G401 (cell line): ENCODE measurements at regions not wholly inside any gene's neighbourhood (a gene's known extent, or its start where the extent isn't known, plus 50 kb on each side); places are given as distances from the start of the nearest gene placed in this dataset.

Experiments
- DNase-seq: peaks from one replicate; pipeline ENCODE4 v3.0.0-alpha.2; 2015; ENCODE audit warnings: low spot score
- in situ Hi-C: cut with HindIII; loops from 2 replicates; pipeline ENCODE4 v1.10.0; 2016; ENCODE audit warnings: low sequenced_read_pairs, mixed read lengths

GRCh38 chr11:131172011-131172410, 198.4 kb upstream of the NTM start:
- in situ Hi-C loops: no loop called here
- no peak for DNase-seq

GRCh38 chr11:131178020-131178419, 192.4 kb upstream of the NTM start:
- DNase-seq: no peak
- in situ Hi-C loops: no loop called here

DNA sequence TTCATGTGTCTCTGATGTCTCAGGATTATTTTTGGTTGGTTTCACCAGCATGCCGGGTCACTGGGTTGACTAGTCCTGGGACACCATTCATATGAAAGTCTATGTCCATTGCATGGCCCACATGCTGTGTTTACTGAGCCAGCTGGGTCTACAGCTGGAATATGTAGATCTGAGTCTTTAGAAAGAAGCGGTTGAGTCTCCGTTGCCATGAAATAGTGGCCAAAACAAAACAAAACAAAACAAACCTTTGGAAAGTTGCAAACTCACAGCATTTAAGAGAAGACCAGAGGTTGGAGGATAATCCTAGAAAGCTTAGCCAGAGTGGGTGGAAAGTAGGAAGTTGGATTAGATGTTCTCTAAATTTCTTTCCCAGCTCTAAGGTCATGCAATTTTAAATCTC, 191.8 kb upstream of the NTM start:
- no peak for DNase-seq
- in situ Hi-C loops: no loop called here

- in situ Hi-C loops: no loop called here
- DNase-seq: no peak
Observed at GRCh38 chr11:131179836-131180235, 190.6 kb upstream of the NTM start.

DNA sequence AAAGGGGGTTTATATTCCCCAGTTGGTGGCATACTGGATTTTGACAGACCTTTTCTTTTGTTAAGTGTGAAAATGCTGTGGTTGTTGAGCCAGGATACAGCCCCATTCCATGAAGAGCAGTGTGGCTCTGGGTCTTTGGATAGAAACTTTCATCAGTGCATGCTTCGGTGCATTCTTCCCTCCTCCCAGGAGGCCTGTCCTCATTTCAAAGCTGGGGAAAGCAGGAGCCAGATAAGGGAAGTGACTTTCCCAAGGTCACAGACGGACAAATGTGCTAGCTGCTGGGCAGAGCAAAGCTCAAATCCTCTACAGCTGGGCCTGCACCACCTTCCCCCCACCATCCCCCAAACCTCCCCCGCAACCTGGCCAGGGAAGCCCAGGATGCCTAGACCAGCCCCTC, 184.5 kb upstream of the NTM start:
- in situ Hi-C loops: no loop called here

GRCh38 chr11:131186629-131187101, 183.8 kb upstream of the NTM start:
- in situ Hi-C loops: no loop called here
- no peak for DNase-seq

More for the DNA sequence above, 184.5 kb upstream of the NTM start:
- no peak for DNase-seq

GRCh38 chr11:131190446-131190845, 180.0 kb upstream of the NTM start:
- DNase-seq: no peak
- in situ Hi-C loops: no loop called here

DNA sequence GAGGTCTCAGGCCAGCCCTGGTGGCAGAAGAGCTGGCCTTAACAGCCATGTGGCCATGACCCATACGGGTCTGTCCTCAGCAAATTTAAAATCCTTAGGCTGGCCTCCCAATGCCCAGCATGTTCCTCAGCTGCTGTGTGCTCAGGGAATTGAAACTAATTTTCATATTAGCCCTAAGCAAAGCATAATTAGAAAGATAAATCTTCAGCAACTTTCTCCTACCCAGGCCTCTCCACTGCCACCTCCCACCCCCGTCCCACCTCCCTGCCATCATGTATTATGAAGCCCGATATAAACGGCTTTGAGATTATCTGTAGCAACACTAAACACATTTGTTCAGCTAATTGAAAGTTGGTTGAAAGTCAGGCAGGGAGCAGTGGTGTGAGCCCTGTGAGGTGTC, 178.8 kb upstream of the NTM start:
- in situ Hi-C loops: no loop called here
- no peak for DNase-seq

DNA sequence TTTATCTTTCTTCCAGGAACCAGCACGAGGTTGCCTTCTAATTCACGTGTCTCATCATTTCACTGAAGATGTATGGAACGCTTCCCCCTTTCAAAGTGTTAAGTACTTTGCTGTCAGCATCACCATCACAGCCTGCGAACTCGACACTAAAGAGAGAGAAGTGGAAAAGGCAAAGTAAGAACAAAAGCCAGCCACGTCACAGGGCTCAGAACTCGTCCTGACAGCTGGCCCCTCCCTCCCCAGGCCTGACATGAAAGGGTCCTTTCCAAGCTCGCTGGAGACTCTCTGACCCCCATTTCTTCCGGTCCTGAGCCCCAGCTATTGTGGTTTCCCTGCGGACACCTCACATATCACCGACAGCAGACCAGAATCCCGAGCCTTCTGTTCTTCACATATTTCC, 177.8 kb upstream of the NTM start:
- in situ Hi-C loops: no loop called here
- no peak for DNase-seq

- in situ Hi-C loops: no loop called here
- no peak for DNase-seq
Observed at GRCh38 chr11:131193031-131193501, 177.3 kb upstream of the NTM start.

GRCh38 chr11:131194726-131195125, 175.7 kb upstream of the NTM start:
- DNase-seq: no peak
- in situ Hi-C loops: no loop called here

DNA sequence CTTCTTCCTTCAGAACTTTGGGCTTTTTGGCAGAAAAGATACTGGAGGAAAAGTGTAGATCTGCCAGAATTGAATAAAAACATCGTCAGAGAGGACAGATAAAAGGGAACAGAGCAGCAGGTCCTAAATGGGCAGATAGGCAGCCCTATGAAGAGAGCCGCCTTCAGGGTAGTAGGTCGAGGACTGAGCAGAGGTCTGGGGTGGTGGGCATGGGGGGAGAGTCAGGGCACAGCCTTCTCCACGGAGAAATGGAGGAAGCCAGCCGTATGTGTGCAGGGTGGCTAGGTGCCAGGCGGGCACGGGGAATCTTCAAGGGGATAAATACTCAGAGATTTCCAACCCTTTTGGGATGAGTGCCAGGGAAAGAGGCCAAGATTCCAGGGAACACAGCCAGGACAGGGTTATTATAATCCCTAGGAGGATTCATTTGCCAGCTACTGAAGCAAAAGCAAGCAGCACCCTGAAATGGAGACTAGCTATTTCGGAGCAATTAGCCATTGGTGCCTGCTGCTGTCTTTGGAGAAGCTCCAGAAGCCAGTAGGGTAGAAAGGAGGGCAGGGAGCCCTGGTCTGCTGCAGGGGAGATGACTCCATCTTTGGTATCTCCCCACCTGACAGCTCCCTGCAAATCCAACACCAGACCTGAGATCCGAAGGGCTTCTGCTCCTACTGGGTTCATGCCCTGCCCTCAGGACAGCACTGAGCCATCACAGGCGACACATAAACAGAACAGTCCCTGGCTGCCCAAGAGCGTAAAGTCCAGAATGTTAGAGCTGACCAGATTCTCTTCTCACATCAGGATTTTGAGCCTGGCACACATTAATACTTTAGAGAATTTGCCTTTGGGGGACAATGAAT, 174.5 kb upstream of the NTM start:
- peak; percentile 70 for DNase-seq
- in situ Hi-C loops: no loop called here

- in situ Hi-C loops: no loop called here
Observed at GRCh38 chr11:131198161-131199014, 172.0 kb upstream of the NTM start.

GRCh38 chr11:131199015-131199280, 171.5 kb upstream of the NTM start:
- DNase-seq: no peak
- in situ Hi-C loops: no loop called here

More at GRCh38 chr11:131198161-131199014, 172.0 kb upstream of the NTM start:
- DNase-seq: no peak

GRCh38 chr11:131201674-131202073, 168.7 kb upstream of the NTM start:
- DNase-seq: no peak
- in situ Hi-C loops: no loop called here

DNA sequence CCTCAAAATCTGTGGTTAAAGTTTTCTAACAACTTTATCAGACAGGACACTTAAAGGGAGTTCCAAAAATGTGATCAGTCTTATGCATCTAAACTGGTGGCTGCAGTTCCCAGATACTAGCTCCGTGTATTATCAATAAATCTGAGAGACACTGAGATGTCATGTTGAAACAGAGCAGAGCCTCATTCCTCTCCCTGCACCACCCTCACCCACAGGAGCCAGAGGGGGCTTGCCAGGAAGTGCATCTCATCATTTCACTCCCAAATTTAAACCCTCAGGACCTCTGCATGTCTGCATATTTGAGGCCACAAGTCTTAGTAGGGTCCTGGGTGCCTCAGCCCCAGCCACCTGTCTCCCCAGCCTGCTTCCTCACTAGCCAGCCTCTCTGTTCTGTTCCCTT, 167.4 kb upstream of the NTM start:
- no peak for DNase-seq
- in situ Hi-C loops: no loop called here

- in situ Hi-C loops: no loop called here
Observed at GRCh38 chr11:131204282-131204681, 166.1 kb upstream of the NTM start.

DNA sequence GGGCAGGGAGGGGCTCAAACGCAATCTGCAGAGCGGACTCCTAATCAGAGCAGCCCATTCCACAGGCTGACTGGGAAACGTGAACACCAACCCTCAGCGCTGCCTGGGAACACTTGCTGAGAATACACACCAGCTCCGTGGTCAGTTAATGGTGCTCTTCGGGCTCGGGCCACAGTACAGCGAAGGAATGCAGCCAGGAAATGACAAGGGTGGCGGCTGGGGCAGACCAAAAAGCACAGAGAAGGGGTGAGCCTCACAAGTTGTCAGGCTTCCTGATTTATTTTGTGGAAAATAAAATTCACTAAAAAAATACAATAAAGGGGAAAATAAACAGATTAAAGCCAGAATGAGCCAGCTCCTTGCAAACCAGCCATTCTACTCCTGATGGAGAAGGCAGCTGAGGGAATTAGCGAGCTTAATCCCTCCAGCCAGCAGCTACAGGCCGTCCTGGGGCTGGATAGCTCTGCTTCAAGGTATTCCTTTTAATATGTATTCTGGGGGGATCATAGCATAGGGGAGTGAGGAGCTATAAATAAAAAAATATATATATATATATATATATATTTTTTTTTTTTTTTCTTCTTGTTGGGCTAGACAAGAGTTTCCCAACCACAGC, 165.5 kb upstream of the NTM start:
- no peak for DNase-seq
- in situ Hi-C loops: no loop called here

More at GRCh38 chr11:131204282-131204681, 166.1 kb upstream of the NTM start:
- no peak for DNase-seq

DNA sequence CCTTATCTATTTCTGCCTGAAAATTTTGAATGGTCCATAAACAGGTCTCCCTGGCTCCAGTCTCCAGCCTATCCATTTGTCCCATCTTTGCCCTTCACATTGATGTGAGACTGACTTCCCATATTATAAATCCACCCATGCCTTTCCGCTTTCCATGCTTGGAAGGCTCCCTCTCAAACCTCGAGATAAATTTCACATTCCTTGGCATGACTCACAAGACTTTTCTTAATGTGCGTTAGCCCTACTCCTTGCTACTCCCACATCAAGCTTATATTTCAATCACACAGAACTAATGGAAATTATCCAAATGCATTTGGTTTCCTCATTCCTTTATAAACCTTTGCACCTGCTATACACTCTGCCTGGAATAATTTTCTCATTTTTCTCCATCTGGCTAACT, 163.7 kb upstream of the NTM start:
- in situ Hi-C loops: no loop called here
- no peak for DNase-seq

- no peak for DNase-seq
Observed at GRCh38 chr11:131207901-131208300, 162.5 kb upstream of the NTM start.

More at GRCh38 chr11:131207901-131208300, 162.5 kb upstream of the NTM start:
- in situ Hi-C loops: no loop called here
